ENCODE measurements at regions not wholly inside any gene's neighbourhood (a gene's known extent, or its start where the extent isn't known, plus 50 kb on each side); places are given as distances from the start of the nearest gene placed in this dataset.
A peak's percentile ranks its signal among the peaks of the same experiment; 100 is the strongest.

DNA sequence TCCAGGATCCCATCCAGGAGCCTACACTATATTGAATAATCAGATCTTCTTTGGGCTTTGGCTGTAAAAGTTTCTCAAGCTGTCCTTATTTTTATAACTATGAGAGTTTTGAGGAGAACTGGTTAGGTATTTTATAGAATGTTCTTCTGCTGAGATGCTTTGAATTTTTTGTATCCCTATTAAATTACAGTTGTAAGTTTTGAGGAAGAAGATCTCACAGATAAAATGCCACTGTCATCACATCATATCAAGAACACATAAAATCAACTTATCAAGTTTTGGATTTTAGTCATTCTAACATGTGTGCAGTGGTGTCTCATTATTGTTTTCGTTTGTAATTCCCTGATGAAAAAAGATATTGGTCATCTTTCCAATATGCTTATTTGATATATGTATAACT is 260.2 kb upstream of the COL3A1 start:
- no peak for DNase-seq (ENCODE audit: low read depth in 4 of 4, low spot score in 3 of 4)

GRCh38 chr2:188720811-188721605 is 253.2 kb upstream of the COL3A1 start:
- DNase-seq (ENCODE audit: low read depth in 4 of 4, low spot score in 3 of 4): peak in 2 of 4 donors; percentile 3 to 4

DNA sequence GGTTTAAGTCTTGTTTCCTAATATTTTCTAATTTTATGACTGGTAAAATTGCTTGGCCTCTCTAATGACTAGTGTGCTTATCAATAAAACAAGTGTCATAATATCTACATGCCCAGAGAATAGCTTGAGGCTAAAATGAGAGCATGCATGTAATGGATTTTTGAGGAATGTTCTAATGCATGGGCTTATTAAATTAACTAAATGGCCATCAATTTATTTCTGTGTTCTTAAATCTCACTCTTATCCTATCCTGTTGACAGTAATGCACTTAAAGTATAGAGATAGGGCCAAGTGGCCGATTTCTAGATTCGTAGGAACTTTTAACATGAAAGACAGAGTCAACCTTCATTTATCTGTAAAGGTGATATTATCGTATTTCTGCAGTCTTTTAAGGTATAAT is 252.4 kb upstream of the COL3A1 start:
- no peak for DNase-seq (ENCODE audit: low read depth in 4 of 4, low spot score in 3 of 4)

DNA sequence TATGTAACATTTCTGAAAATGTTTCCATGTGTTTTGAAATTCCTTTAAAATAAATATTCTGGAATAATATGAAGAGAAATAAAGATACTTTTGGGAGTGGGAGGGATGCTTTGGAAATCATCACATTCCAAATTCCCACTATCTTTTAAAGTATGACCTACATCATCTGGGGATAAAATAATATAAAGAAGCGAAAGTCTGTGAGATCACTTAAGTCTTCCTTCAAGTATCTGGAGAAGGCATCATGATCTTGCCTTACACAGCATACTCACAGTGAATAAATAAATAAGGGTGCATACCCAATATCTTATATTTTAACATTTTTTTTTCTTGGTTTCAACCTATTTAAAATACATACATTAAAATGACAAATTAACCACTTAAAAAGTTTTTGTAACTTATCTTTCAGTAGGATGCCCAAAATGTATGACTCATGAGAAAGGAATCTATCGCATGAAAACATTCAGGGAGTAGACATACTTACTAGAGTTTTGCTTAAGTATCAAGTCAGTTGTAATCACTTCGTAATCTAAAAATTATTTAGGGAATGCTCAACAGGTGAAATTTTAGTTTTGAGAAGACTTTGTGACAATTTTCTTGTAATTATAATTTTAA is 248.3 kb upstream of the COL3A1 start:
- DNase-seq (ENCODE audit: low read depth in 4 of 4, low spot score in 3 of 4): no peak

GRCh38 chr2:188726626-188727247 is 247.4 kb upstream of the COL3A1 start:
- no peak for DNase-seq (ENCODE audit: low read depth in 4 of 4, low spot score in 3 of 4)

DNA sequence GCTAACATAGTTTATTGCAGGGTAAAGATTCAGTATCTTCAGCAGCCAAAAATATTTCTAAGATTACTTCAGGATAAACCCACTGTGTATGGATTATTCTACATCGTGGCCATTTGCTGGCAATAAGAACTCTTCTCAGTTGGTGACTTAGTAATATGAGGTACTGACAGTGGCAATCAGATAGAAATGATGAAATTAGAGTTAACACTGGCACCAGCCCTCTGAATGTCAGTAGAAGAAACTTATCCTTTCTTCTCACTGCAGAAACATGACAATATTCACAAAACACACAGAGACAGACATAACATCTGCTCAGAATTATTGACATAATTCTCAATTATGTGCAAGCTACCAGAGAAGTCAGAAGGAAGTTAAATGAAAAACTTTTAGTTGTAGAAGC is 246.3 kb upstream of the COL3A1 start:
- DNase-seq (ENCODE audit: low read depth in 4 of 4, low spot score in 3 of 4): no peak

- DNase-seq (ENCODE audit: low read depth in 4 of 4, low spot score in 3 of 4): no peak
Measured at GRCh38 chr2:188734691-188735090, 239.5 kb upstream of the COL3A1 start.

DNA sequence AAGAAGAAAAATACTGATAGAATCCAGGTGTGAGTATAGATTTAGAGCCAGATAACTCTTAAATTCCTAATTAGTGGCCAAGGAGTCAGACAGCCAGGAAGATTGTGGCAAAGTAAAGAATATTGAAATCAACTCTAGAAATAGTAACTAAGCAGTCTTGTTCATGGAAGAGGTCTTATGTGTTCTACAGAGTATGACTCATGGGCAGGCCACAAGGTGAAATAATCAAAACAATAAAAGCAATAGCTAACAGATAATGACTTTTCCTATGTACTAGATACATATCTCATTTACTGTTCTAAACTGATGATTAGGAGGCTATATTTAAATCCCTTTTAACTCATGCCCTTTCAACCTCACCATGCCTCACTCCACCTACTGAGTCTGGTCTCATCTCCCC is 227.4 kb upstream of the COL3A1 start:
- no peak for DNase-seq (ENCODE audit: low read depth in 4 of 4, low spot score in 3 of 4)

DNA sequence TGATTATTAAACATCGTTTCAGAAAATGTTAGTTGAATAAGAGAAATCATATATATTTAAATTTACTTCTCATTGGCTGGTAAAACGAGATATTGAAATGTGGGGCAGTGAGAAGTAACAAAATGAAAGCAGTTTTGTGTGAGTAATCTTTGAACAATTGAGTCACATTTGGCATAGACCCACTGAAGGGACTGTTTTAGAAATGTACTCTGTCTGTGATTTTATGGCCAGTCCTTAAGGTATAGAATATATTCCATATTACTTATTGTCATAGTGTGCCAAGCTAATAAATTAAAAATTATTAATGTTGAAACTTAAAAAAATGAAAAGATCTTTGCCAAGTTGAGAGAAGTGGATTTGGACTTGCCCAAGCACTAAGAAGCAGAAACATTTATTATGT is 222.4 kb upstream of the COL3A1 start:
- DNase-seq (ENCODE audit: low read depth in 4 of 4, low spot score in 3 of 4): no peak

- DNase-seq (ENCODE audit: low read depth in 4 of 4, low spot score in 3 of 4): no peak
Measured at GRCh38 chr2:188752311-188752710, 221.9 kb upstream of the COL3A1 start.

- no peak for DNase-seq (ENCODE audit: low read depth in 4 of 4, low spot score in 3 of 4)
Measured at GRCh38 chr2:188762151-188762550, 212.0 kb upstream of the COL3A1 start.

GRCh38 chr2:188765522-188766470 is 208.4 kb upstream of the COL3A1 start:
- DNase-seq (ENCODE audit: low read depth in 4 of 4, low spot score in 3 of 4): no peak

GRCh38 chr2:188766471-188766856 is 207.7 kb upstream of the COL3A1 start:
- DNase-seq (ENCODE audit: low read depth in 4 of 4, low spot score in 3 of 4): no peak

- DNase-seq (ENCODE audit: low read depth in 4 of 4, low spot score in 3 of 4): no peak
Measured at GRCh38 chr2:188767176-188767575, 207.0 kb upstream of the COL3A1 start.

DNA sequence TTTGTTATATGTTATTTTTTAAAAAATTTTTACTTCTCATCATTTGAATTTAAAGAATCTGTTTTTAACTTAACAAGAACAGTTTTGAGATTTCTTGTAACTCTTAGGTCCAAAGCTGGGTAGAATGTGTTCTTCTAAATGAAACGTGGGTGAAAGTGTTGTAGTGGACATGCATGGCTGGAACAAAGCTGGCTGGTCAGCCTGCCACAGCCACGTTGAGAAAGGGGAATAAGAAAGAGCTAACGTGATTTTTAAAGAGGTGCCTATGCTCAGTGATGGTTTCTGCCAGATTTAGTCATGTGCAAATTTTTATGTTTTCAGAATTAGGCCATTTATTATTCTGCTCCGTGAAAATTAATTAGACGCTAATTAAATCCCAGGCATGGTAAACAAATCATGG is 203.9 kb upstream of the COL3A1 start:
- no peak for DNase-seq (ENCODE audit: low read depth in 4 of 4, low spot score in 3 of 4)

- DNase-seq (ENCODE audit: low read depth in 4 of 4, low spot score in 3 of 4): no peak
Measured at GRCh38 chr2:188773075-188773474, 201.1 kb upstream of the COL3A1 start.

DNA sequence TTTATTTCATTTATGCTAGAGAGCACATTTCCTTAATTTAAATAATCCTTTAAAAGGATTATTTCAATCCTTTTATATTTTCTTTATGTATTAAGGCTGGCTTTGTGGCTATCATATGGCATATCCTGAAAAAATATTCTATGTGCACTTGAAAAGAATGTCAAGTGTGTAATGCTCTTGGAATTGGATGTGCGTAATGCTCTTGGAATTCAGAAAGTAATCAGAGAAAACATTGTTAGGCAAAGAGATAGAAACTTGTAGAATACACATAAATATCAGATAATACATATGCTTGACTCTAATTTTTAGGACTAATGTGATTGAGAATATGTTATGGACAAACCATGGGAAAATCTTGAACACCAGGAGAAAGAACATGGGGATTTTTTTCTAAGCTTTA is 197.5 kb upstream of the COL3A1 start:
- no peak for DNase-seq (ENCODE audit: low read depth in 4 of 4, low spot score in 3 of 4)

DNA sequence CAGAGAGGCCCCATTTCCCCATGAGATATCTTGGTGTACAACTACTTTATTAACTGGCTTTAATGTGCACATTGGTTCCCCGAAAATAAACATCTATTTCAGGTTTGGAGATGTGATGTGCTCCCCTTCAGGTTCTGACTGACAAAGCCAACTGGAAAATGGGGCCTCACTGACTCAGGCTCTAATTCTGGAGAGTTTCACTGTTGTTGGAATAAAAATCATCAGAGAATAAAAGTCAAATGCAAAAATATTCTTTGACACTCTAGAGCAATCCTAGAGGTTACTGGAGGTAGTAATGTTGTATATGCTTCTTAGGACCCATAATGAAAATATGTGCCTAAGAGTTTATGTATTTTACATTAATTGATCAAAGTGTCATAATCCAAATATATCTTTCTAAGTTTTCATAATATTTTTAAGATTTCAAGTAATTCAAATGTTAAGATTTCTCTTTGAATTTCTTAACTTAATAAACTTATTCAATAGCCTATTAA is 189.9 kb upstream of the COL3A1 start:
- DNase-seq (ENCODE audit: low read depth in 4 of 4, low spot score in 3 of 4): no peak

GRCh38 chr2:188785061-188785460 is 189.1 kb upstream of the COL3A1 start:
- no peak for DNase-seq (ENCODE audit: low read depth in 4 of 4, low spot score in 3 of 4)

DNA sequence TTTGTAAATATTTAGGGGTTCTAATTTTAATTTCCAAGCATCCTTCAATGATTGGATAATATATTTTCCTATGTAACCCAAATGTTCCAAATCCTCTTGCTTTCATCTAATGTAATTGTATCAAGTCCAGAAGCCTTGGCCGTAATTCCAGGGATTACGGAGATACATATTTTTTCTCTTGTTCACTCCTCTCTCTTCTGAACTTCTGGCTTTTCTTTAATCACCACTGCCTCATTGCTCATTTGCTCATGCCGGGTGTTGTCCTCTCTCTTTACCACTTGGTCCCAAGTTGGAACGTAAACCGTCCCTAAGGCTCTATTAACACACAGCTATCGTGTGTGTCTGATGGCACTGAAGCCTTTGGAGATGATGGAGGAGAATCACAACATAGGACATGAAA is 188.7 kb upstream of the COL3A1 start:
- no peak for DNase-seq (ENCODE audit: low read depth in 4 of 4, low spot score in 3 of 4)

DNA sequence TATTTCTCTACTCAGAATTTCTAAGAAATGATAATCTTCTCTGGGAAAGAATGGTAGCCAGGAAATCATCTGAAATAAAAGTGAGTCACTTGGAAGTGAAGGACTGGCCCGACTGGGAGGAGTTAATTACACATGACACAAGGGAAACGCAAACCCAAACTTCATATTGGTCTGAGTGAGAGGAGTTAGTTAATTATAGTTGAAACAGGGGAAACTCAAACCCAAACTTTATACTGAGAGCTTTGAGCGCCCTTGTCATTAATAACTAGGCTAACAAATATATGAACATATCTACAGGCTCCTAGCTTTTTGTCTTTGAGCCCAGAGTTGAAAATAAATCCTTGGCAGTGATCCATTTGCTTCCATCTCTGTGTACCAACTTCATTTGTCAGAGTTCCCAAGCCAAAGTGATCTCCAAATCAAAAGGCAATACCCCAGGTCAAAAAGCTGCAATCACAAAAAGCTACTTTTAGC is 187.8 kb upstream of the COL3A1 start:
- no peak for DNase-seq (ENCODE audit: low read depth in 4 of 4, low spot score in 3 of 4)

All from right renal pelvis (tissue), 4 donors.